Pancreas (tissue), 10 donors: ENCODE measurements at regions not wholly inside any gene's neighbourhood (a gene's known extent, or its start where the extent isn't known, plus 50 kb on each side); places are given as distances from the start of the nearest gene placed in this dataset.
A peak's percentile ranks its signal among the peaks of the same experiment; 100 is the strongest.

Source experiments
- ATAC-seq, 4 donors: fragments of 200-7000 bp; cut with Tn5 transposase; one replicate each; pipeline versions ENCODE4 v1.8.0 to v1.9.1; 2020; ENCODE audit warnings: mild to moderate bottlenecking in 4 of 4, moderate library complexity in 4 of 4
- DNase-seq, 6 donors: peaks; one replicate each; pipeline ENCODE4 v3.0.0-alpha.2; 2020
- FAIRE-seq: peaks from 2 replicates; lab custom pipeline; 2012; peaks lifted over from hg19 to GRCh38; lab: Jason Lieb, UNC
- H3K27ac ChIP-seq, 4 donors: fragments of 200-600 bp; sonication (generic); 1 replicate in 3 of 4; 2 replicates in 1 of 4; pipeline versions ENCODE4 v1.5.0 to v1.8.0; 2020
- H3K27me3 ChIP-seq, 4 donors: fragments of 200-600 bp; one replicate each; pipeline ENCODE4 v1.8.0; 2021
- H3K36me3 ChIP-seq, 3 donors: fragments of 200-600 bp; sonication (generic) in 1 of 3; one replicate each; pipeline versions ENCODE4 v1.5.0 to v1.8.0; 2020 to 2021
- H3K4me1 ChIP-seq, 3 donors: fragments of 200-600 bp; one replicate each; pipeline ENCODE4 v1.8.0; 2021
- H3K4me3 ChIP-seq, 4 donors: fragments of 200-600 bp; sonication (generic) in 2 of 4; one replicate each; pipeline versions ENCODE4 v1.5.0 to v1.8.0; 2020 to 2021
- H3K9me3 ChIP-seq, 4 donors: fragments of 200-600 bp; one replicate each; pipeline ENCODE4 v1.8.0; 2021
- CTCF ChIP-seq, 4 donors: fragments of 200-600 bp; sonication (generic) in 3 of 4; IDR thresholded peaks; one replicate each; pipeline versions ENCODE4 v1.5.0 to v1.8.0; 2021; ENCODE audit warnings: antibody characterized with exemption in 4 of 4
- WGBS, 2 donors: extraction: QIAGEN DNeasy Blood & Tissue Kit; methylation state at CpG; one replicate each; pipeline ENCODE4 v1.1.7; 2013; 5-methylcytosine and 5-hydroxymethylcytosine counted together
- intact Hi-C, 3 donors: fragments of 100-400 bp; cut with DNase I; formaldehyde crosslinking; loops; one replicate each; pipeline versions ENCODE4 v1.11.1 to v1.14.2; 2022
- donor health status: healthy with polysubstance abuse.
- donor health status: DM: no; HTN: no; CAD: no; lungs with moderate emphysema.
- donor health status: DM: no; HTN: no; CAD: no.
- donor health status: control.
- donor health status: control.
- donor health status: Bipolar disorder and iron deficiency.
- donor health status: DM: yes; HTN: yes; CAD: no.
- donor health status: DM: no; HTN: no; CAD: no.
- donor health status: DM: no; HTN: no; CAD: no.
- donor health status: DM: yes; HTN: yes; CAD: no.

DNA sequence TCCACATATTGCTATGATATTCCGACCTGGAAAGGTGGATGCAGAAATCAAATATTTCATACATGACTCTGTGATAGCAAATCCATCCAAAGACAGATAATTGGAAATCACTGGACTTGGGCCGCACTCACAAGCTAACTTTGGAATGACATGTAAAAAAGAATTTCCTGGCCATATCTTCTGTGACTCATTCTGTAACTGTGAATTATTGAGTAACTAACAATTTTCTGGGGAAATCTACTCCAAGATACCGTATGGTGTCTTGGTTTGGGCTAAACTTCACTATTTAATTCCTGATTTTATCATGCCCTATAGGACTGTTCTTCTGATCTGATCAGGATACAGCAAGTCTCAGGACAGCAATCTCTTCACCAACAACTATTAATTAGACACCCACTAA, 92.7 kb upstream of the LY86 start:
- ATAC-seq, result no peak
- H3K4me1 ChIP-seq, result no peaks in the 10 kb centered on the region
- H3K27me3 ChIP-seq, result peaks cover 0 to 2% (median 0%) of the 10 kb centered on the region in 4 donors
- intact Hi-C loops, result no loop called here
- WGBS, 2 donors, result 81 to 82% methylated on average over 3 of the region's 3 CpGs
- no peak for FAIRE-seq
- no peak overlapping the region for H3K4me3 ChIP-seq
- DNase-seq, result no peak
- H3K36me3 ChIP-seq, result no peaks in the 10 kb centered on the region
- no peak overlapping the region for H3K27ac ChIP-seq
- TF ChIP-seq CTCF (IDR thresholded peaks at IDR 0.05), result no peak
- H3K9me3 ChIP-seq, result no peaks in the 10 kb centered on the region

DNA sequence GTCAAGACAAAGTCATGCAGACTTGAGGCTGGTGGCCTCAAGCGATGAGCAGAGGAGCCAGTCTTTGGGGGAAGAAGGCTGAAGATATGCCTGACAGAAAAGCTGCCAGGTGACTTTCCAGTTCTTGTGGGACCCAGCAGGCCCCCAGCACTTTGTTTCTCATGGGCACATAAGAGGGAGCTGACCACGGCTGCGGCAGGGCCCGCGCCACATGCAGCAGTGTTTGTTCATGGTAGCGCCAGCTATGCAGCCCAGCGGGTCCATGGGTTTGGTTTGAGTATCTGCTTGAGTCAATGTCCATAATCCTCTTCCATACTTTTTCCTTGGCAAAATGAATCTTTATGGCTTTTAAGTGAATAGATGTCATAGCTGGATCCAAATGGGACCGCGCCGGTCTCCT, 91.0 kb upstream of the LY86 start:
- no peak for DNase-seq
- H3K4me3 ChIP-seq, result no peak overlapping the region
- H3K9me3 ChIP-seq, result no peaks in the 10 kb centered on the region
- no peak for FAIRE-seq
- no peaks in the 10 kb centered on the region for H3K4me1 ChIP-seq
- no peak for ATAC-seq
- 86 to 88% methylated on average over 10 of the region's 10 CpGs for WGBS, 2 donors
- H3K36me3 ChIP-seq, result no peaks in the 10 kb centered on the region
- TF ChIP-seq CTCF (IDR thresholded peaks at IDR 0.05), result no peak
- H3K27me3 ChIP-seq, result peaks cover 0 to 2% (median 0%) of the 10 kb centered on the region in 4 donors
- H3K27ac ChIP-seq, result no peak overlapping the region
- intact Hi-C loops, result no loop called here

- no peak for FAIRE-seq
Measured at GRCh38 chr6:6497976-6498375, 90.5 kb upstream of the LY86 start.

GRCh38 chr6:6503191-6503590, 85.3 kb upstream of the LY86 start:
- FAIRE-seq (no peak), ATAC-seq (peak in 2 of 4 donors; percentile 35 to 37), DNase-seq (no peak)
- Histone ChIP-seq H3K4me3 (no peak overlapping the region), H3K27ac (no peak overlapping the region), H3K27me3 (no peaks in the 10 kb centered on the region), H3K9me3 (no peaks in the 10 kb centered on the region), H3K36me3 (no peaks in the 10 kb centered on the region), H3K4me1 (no peaks in the 10 kb centered on the region)
- 66 to 78% methylated on average over 7 of the region's 7 CpGs for WGBS, 2 donors
- intact Hi-C loops, result no loop called here
- no peak for TF ChIP-seq CTCF (IDR thresholded peaks at IDR 0.05)

More at GRCh38 chr6:6497976-6498375, 90.5 kb upstream of the LY86 start:
- Histone ChIP-seq H3K27ac (no peak overlapping the region), H3K4me1 (no peaks in the 10 kb centered on the region), H3K4me3 (no peak overlapping the region), H3K9me3 (no peaks in the 10 kb centered on the region), H3K27me3 (peaks cover 0 to 2% (median 0%) of the 10 kb centered on the region in 4 donors), H3K36me3 (no peaks in the 10 kb centered on the region)
- TF ChIP-seq CTCF (IDR thresholded peaks at IDR 0.05), result no peak
- WGBS, 2 donors, result 71 to 75% methylated on average over 1 of the region's 1 CpG
- DNase-seq, result no peak
- ATAC-seq, result no peak
- intact Hi-C loops, result no loop called here

GRCh38 chr6:6505111-6505510, 83.4 kb upstream of the LY86 start:
- H3K9me3 ChIP-seq, result no peaks in the 10 kb centered on the region
- no peak overlapping the region for H3K4me3 ChIP-seq
- H3K4me1 ChIP-seq, result no peaks in the 10 kb centered on the region
- H3K27me3 ChIP-seq, result no peaks in the 10 kb centered on the region
- no peak for ATAC-seq
- intact Hi-C loops, result no loop called here
- TF ChIP-seq CTCF (IDR thresholded peaks at IDR 0.05), result no peak
- H3K36me3 ChIP-seq, result no peaks in the 10 kb centered on the region
- no peak overlapping the region for H3K27ac ChIP-seq
- 52 to 53% methylated on average over 3 of the region's 3 CpGs for WGBS, 2 donors
- DNase-seq, result no peak
- FAIRE-seq, result no peak
